Body of pancreas (tissue), 4 donors: ENCODE measurements at regions not wholly inside any gene's neighbourhood (a gene's known extent, or its start where the extent isn't known, plus 50 kb on each side); places are given as distances from the start of the nearest gene placed in this dataset.

ENCODE experiments used
- POLR2A ChIP-seq, 3 donors: fragments of 450-650 bp; IDR thresholded peaks; one replicate each; pipeline ENCODE4 v1.6.1; 2016; ENCODE audit warnings: antibody characterized with exemption in 3 of 3, mild to moderate bottlenecking in 2 of 3
- TF ChIP-seq, protein P1 (sequence below), 7 experiments: fragments of 450-650 bp in 4 of 7; fragments of 200-600 bp in 3 of 7; sonication (generic) in 3 of 7; IDR thresholded peaks; one replicate each; pipeline ENCODE4 v1.5.1; 2016 to 2019; ENCODE audit warnings: antibody characterized with exemption in 7 of 7

DNA sequence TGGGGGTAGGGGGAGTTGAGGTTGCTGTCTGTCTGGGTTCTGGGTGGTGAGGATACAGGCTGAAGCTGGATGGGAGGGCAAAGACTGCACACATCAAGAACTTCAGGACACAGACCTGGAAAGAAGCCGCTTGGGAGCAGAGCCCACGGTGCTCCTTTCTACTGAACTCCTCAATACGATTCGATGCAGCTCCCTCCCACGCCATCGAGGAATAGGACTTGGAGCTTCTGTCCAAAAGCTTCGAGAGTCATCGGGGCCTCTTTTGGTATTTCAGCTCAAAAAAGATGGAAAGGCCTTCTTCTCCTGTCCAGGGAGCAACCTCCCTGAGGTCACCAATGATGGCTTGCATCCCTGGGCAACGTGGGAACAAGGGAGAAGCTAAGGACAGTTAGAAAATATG lies 407.1 kb upstream of the MGMT start:
- TF ChIP-seq POLR2A (IDR thresholded peaks at IDR 0.05) = no peak
- TF ChIP-seq, protein P1, sequence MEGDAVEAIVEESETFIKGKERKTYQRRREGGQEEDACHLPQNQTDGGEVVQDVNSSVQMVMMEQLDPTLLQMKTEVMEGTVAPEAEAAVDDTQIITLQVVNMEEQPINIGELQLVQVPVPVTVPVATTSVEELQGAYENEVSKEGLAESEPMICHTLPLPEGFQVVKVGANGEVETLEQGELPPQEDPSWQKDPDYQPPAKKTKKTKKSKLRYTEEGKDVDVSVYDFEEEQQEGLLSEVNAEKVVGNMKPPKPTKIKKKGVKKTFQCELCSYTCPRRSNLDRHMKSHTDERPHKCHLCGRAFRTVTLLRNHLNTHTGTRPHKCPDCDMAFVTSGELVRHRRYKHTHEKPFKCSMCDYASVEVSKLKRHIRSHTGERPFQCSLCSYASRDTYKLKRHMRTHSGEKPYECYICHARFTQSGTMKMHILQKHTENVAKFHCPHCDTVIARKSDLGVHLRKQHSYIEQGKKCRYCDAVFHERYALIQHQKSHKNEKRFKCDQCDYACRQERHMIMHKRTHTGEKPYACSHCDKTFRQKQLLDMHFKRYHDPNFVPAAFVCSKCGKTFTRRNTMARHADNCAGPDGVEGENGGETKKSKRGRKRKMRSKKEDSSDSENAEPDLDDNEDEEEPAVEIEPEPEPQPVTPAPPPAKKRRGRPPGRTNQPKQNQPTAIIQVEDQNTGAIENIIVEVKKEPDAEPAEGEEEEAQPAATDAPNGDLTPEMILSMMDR (IDR thresholded peaks at IDR 0.05) = no peak
